GM21717 (cell line): ENCODE measurements at regions not wholly inside any gene's neighbourhood (a gene's known extent, or its start where the extent isn't known, plus 50 kb on each side); places are given as distances from the start of the nearest gene placed in this dataset.
"Not testable (repeated sequence)": the region's sequence is repeated elsewhere in the genome, so short reads cannot be mapped to it uniquely, and the experiment has no call there.

Source experiments
- ATAC-seq: cut with Tn5 transposase; IDR thresholded peaks from one replicate; pipeline ENCODE4 v1.9.1; 2021; ENCODE audit warnings: mild to moderate bottlenecking, moderate library complexity; ENCODE audit not compliant: unreplicated experiment

DNA sequence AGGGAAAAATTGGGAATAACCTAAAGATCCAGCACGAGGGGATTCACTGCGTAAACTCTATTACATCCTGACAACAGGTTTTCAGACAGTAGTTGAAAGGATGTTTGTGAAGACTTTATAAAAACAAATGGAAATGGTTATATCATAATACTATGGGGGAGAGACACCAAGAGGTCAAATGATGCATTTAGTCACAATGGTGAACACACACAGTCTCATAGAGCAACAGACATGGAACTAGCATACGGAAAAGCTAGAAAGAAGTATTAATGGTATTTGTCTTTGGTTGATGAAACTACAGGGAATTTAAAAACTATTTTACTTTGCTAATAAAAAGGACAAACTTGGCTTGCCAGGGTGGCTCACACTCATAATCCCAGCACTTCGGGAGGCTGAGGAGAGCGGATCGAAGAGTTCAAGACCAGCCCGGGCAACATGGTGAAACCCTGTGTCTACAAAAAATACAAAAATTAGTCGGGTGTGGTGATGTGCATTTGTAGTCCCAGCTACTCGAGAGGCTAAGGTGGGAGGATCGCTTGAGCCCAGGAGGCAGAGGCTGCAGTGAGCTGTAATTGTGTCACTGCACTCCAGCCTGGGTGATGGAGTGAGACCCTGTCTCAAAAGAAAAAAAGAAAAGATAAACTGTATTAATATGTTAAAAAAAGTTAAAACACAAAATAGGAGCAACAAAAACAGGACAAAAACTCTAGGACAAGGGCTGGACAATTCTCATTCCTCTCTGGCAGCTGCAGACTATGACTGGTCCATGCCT lies 94.8 kb downstream of the MYCN start:
- ATAC-seq, result no peak

DNA sequence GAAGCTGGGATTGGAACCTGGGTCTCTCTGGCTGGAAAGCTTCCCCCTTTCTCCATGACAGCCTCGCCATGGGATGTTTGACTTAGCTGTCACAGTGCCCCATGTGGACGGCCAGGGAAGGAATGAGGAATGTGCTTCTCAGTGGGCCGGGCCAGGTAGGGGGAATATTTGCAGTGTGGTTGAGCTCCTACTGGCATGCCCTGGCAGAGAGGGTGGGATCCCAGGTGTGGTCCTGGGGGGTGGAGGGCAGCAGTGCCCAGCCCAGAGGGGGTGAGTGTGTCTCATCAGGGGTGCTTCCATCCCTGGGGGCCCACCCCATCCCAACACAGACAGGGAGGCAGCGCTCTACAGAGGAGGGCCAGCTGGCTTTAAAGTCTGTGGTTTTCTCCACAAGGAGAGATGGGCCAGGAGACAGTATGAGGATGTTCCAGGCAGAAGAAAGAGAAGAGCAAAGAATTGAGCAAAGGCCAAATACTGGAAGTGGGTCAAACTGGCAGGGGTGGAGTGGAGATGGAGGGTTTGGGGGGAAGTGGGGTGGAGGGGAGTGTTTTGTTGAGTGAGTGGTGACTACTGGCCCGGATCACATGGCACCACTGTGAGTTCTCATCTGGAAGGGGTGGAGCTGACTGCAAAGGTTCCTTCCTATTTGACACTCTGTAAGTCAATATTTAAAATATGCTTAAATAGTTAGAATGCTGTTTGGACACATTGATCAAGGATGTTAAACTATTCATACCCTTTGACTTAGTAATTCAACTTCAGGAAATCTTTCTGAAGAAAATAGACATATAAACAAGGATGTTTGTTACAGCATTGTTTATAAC lies 94.0 kb downstream of the MYCN start:
- ATAC-seq, result no peak

DNA sequence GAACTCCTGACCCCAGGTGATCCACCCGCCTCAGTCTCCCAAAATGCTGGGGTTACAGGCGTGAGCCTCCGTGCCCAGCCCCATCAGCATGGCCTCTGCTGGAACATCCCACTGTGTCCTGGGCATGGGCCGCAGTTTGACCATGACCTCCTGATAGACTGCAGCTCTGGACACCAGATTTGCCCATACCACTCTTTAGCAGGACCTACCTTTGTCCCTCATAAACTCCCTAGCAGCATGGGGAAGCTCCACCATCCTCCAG lies 92.6 kb downstream of the MYCN start:
- ATAC-seq, result no peak

DNA sequence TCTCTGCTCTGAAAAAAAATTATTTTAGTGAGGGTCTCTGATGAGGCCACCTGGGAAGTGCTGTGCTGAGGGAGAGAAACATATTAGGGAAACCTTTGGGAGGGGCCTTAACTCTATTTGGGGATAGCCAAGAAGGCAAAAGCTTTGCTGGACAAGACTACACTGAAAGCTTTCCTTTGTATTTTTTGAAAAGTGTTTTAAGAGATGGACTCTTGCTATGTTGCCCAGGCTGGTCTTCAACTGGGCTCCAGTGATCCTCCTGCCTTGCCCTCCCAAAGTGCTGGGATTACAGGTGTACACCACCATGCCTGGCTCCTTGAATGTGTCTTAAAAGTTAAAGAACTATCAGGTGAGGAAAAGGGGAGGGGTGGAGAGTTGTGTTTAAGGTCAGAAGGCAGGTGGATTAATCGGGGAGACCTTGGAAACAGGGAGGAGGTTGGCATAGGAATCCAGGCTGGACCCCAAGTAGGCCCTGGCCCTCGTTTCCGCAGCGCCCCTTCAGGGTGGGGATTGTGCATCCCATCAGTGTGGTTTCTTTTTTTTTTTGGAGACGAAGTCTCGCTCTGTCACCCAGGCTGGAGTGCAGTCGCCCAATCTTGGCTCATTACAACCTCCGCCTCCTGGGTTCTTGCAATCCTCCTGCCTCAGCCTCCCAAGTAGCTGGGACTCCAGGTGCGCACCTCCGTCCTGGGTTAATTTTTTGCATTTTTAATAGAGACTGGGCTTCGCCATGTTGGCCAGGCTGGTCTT lies 92.1 kb downstream of the MYCN start:
- no peak for ATAC-seq

DNA sequence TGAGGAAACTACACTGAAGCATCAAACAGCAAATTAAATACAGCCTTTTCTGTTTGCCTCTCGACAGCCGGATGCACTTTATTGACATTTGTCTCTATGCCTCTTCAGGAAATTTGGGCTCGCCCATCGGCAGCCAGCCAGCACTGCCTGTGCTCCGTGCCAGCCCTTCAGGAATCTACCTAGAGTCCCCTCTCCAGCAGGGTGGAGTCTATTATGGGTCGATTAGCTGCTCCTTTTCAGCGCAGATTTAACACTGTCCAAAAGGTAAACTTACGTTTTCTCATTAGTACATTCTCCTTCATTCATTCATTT lies 91.5 kb downstream of the MYCN start:
- ATAC-seq, result no peak

DNA sequence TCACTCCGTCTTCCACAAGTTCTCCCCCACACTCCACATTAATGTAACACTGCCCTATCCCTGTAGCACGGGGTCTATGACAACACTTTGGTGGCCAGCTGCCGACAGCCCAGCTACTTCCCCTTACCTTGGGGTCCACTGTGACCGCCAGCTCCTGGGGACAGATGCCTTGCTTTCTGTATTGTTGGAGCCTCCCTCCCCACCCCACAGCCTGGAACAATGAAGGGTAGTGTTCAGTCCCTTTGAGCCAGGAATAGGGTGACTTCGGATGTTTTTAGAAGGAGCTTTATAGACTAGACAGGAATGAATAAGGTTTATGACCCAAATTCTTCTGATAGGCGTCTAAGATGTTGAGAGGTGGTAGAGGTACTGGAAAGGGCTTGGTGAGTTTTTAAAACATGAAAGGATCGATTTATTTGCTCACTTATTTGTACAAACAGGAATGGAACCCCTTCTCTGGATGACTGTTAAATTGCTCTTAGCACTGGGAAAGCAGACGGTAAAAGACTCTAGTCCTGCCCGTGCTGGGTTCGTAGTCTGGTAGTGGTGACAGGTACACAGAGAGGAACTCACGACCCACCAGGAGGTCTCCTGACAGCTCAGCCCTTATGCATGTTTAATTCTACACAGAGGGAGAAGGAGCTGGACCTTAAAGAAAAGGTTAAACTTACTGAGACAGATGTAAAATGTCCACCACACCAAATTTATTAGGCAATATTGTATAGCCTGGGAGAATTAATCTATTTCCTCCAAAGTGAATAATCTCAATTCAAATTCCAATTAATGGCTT lies 90.9 kb downstream of the MYCN start:
- no peak for ATAC-seq

DNA sequence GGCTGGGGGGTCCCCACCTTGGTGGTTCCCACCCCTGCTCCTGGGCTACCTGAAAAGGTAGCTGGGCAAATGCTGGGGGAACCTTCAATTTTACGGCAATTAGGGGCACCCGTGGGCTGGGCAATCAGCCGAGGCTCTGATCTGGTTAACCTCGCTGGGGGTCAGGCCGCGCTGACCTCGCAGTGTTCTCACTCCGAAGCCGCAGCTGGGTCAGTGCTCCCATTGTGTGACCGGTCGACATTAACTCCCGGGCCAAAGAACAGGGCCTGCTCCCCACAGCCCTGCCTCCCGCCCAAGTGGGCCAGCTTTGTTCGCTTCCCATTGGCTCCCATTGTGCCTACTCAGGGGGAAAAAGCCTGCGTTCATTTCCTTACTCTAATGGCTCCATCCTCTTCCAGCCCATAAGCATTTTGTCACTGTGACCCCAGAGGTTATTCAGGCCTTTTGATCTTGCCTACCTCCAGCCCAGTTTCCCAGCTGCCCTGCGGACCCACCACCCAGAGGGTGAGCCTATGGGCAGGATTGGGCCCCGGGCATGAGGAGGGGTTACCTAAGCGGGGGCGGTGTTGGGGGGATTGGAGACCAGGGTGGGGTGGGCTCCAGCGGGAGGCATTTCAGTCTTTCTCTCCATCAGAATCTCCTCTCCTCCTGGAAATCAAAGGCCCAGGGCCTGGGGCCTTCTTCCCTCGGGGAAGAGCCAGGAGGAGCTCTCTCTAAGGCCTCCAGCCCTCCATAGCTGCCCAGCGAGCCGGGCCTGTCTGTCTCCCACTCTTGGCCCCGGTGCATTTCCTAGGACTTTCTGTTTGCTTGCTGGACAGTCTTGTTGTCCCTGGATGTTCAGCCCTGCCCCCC lies 90.1 kb downstream of the MYCN start:
- ATAC-seq, result no peak

DNA sequence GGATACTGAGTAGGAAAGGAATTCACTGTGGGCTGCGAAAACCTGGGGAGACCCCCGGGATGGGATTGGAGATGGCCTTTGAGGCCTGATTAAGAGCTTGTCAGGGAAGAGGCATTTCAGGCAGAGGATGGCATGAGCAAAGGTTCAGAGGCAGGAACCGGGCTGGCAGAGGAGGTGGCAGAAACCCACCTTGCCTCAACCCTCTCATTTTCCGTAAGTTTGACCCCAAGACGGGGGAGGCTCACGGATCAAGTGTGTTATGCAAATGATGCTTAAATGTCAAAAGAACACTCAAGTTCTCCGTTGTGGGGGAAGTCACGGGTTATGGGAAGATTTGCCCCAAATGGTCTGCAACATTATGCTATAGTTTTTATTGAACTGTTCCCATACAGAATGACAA lies 88.3 kb downstream of the MYCN start:
- ATAC-seq, result no peak

DNA sequence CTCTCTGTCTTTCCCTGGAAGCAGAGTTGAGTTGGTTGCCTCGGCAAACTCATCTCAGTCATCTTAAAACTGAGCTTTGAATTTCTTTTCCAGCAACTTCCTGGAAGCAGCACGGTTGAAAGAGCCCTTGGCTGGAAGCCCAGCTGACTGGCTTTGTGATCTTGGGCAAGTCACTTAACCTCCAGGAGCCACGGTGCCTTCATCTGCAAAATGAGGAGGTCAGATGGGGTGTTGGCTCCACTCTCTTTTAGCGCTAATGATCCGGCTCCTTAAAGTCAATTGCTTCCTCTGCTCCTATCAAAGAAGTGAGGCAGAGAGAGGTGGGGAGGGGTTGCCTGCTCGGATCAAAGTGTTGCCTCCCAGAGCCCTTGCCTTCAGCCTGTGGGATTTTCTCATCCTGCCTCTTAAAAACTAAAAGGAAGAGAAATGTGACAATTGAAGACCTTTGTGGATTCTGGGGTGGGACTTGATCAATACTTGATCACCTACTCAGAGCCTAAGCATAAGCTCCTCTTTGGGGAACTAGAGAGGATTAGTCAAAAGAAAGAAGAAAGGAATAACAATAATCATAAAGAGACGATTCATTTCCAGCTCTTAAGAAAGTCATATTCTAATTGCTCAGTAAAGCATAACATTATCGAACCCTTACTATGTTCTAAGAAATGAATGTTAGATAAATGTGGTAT lies 86.6 kb downstream of the MYCN start:
- ATAC-seq, result no peak

DNA sequence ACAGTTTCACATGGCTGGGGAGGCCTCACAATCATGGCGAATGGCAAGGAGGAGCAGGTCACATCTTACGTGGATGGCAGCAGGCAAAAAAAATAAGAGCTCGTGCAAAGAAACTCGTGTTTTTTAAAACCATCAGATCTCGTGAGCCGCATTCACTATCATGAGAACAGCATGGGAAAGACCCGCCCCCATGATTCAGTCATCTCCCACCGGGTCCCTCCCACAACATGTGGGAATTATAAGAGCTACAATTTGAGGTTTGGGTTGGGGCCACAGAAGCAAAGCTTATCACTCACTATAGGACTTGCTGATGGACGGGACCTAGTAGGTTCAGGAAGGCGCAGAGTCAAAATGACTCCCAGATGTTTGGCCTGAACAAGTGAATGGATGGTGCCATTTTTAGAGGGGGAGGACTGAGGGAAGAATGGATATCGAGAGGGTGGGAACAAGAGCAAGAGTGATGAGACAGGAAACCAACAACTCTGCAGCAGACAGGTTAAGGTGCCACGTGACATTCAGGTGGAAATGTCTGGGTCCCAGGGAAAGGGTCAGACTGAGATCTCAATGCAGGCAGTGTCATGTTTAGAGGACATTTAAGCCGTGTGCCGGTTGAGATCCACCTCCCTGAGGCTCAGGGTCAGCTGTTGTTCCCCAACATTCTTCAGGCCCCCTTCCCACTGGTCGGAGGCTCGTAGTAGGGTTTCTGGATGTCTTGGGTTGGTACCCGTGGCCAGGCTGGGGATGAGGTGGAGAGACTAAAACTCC lies 85.7 kb downstream of the MYCN start:
- no peak for ATAC-seq

DNA sequence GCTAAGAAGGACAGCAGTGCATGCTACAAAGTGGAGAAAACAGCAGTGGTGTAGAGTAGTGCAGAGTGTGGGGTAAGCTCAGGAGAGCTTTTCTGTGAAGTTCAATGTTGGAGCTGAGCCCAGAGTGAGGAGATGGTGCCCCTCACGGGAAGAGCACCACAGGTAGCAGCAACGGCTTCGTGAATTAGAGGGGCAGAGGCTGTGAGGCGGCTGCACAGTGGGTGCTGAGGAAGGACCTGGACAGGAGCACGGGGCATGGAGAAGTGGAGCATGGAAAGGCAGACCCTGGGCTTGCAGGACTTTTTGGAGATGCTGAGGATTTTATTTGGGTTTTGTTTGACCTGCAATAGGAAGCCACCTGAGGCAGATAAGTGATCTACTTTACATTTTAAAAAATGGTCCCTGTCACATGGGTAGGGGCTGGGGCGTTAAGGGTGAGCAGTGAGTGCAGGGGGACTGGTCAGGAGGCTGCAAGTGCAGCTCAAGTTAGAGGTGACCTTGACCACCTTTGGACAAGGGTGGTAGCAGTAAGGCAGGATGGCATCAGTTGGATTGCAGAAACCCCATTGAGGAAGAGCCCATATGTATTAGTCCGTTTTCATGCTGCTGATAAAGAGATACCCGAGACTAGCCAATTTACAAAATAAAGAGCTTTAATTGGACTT lies 85.0 kb downstream of the MYCN start:
- ATAC-seq, result no peak

DNA sequence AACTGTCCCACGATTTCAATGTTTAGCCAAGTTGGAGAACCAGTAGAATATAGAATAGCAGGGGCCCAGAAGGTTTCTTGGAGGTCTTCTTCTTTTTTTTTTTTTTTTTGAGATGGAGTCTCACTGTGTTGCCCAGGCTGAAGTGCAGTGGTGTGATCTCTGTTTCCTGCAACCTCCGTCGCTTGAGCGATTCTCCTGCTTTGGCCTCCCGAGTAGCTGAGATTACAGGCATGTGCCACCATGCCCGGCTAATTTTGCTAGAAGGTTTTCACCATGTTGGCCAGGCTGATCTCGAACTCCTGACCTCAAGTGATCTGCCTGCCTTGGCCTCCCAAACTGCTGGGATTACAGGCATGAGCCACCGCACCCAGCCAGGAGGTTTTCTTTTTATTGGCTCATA lies 84.3 kb downstream of the MYCN start:
- not testable (repeated sequence) for ATAC-seq

DNA sequence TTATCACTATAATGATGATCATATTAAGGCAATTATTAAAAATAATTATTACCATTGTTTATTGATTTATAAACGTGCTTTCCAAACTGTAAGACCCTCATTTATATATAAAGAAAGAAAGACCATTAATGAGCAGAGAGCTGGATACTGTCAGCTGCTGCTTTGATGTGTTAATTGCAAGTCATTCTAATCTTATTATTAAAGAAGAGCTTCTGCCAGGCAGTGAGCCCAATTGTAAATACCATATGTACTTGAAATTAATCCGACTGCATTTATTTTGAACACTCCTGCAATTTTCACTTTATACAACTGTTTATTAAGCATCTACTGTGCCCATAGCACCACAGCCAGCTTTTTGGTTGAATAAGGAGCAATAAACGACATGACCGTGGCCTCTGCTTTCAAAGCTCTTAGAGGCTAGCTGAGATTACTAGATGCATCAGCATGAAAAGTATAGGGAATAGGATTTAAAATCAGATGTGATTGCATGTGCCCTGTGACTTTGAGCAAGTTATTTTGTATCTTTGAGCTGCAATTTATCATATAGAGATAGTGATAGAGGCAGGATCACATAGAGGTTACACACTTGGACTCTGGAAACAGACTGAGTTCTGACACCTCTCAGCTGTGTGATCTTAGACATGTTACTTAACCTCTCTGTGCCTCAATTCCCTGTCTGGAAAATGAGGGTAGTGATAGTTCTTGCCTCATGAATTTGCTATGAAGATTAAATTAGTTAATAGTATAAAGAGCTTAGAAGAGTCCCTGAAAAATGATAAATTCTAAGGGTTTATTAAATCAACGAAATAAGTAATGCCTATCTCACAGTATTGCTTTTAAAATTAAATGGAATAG lies 83.4 kb downstream of the MYCN start:
- ATAC-seq, result no peak

DNA sequence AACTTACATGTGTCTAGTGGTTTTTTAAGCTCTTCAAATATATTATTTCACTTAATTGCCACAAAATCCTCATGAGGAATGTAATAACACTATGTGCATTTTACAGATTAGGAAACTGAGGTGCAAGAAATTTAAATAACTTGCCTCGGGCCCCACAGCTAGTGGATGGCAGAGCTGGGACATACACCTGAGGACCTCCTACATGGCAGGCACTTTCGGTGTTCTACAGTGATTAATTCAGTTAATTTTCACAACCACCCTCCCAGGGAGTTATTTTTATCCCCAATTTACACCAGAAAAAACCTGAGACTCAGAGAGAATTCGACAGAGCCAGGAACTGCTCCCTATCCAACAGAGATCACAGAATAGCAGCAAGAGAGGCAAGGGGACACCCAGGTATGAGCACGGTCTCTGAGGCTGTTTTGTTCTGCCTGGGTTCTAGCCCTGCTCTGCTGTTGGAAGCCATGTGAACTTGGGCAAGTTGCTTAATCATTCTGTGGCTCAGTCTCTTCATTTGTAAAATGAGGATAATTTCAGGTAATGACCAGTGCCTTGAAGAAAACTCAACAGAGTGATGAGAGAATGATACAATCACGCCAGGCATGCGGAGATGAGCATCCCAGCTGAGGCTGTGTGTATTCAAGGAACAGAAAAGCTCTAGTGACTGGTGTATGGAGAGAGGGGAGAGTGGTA lies 82.3 kb downstream of the MYCN start:
- ATAC-seq, result no peak

DNA sequence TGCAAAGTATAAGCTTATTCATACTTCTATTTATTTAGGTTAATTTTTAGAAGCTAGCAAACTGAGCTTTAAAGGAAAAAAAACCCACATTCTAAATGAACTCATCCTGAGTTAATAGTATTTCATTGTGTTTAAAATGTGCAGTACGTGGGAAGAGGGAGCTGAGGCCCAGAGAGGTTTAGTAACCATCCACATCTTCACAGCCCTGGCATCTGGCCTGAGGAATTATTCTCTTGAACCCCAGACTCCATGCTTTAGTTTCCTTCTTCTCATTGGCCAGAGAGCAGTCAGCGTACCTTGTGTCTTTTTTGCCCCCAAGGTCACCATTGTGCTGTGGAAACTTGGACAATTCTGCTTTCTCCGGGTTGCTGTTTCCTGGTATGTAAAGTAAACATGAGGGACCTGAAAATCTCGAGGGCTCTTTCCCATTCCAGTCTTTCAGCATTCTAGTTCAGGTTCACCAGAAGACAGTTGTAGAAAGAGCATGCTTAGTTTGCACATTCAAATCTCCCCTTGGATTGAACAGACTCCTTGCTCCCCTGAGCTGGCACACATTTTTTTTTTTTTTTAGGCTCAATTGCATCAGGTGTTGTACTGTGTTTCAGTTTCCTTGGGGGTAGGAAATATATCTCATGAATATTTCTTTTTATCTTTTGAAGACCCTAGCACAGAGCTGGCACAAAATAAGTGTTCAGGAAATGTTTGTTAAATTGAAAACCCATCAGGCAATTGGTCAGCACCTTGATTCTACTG lies 81.4 kb downstream of the MYCN start:
- ATAC-seq, result no peak

DNA sequence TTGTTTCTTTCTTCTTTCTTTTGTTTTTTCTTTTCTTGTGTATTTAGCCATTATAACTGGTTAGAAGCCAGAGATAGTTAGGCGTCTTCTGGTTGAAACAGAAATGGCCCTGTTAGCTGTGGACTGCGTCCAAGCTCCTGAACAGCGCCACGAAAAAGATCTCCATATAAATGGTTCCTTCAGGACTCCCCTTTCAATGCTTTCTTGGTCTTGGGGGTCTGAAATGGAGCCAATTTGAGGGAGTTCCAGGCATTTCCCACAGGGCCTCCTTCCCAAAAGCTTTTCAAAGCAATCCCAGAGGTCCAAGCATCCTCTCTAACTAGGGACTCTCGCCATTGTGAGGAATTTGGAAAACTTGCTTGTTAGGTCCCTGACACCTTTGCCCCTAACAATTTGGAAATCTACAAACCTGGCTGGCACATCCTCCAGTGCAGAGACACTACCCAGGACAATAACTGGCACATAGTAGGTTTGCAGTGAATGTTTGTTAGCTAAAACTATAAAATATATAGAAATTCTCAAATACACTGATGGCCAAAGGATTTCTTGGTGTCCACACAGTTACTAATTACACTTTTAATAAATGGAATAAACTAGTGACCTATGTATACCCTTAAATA lies 80.1 kb downstream of the MYCN start:
- no peak for ATAC-seq
